K562 (cell line): ENCODE measurements at regions not wholly inside any gene's neighbourhood (a gene's known extent, or its start where the extent isn't known, plus 50 kb on each side); places are given as distances from the start of the nearest gene placed in this dataset.
A peak's percentile ranks its signal among the peaks of the same experiment; 100 is the strongest.

ENCODE experiments used
- CEBPB ChIP-seq: fragments of 450-650 bp; IDR thresholded peaks from 2 replicates; pipeline ENCODE4 v1.6.1; 2016; ENCODE audit warnings: missing genetic modification characterization, missing compliant biosample characterization
- CTCF ChIP-seq, 3 experiments: IDR thresholded peaks in 2 of 3; conservative IDR thresholded peaks in 1 of 3; 2 replicates each; pipeline ENCODE4 v1.5.1; 2011 to 2012; ENCODE audit warnings: low read length in 3 of 3, mild to moderate bottlenecking in 3 of 3, control low read depth in 2 of 3, improper control_type of control experiment in 1 of 3, inconsistent platforms in 1 of 3, low read depth in 1 of 3, mixed read lengths in 1 of 3, moderate library complexity in 1 of 3; ENCODE audit not compliant: insufficient read depth in 2 of 3
- KLF16 ChIP-seq: IDR thresholded peaks from 2 replicates; pipeline ENCODE4 v1.6.1; 2016; ENCODE audit warnings: antibody characterized with exemption
- NFYB ChIP-seq: IDR thresholded peaks from 2 replicates; pipeline ENCODE4 v1.6.1; 2011; ENCODE audit warnings: mild to moderate bottlenecking, moderate library complexity; ENCODE audit not compliant: insufficient read length; ENCODE audit errors: extremely low read depth
- SIN3B ChIP-seq: fragments of 450-650 bp; IDR thresholded peaks from 2 replicates; pipeline ENCODE4 v1.6.1; 2017; ENCODE audit warnings: low read depth, mild to moderate bottlenecking, moderate library complexity
- SMAD4 ChIP-seq: fragments of 250-450 bp; sonication (Bioruptor Pico); conservative IDR thresholded peaks from 2 replicates; pipeline ENCODE4 v1.8.0; 2021; ENCODE audit warnings: inconsistent platforms, mild to moderate bottlenecking, moderate library complexity
- SMC3 ChIP-seq: conservative IDR thresholded peaks from 2 replicates; pipeline ENCODE4 v1.6.1; 2011; ENCODE audit warnings: low read depth, low read length, improper control_type of control experiment; ENCODE audit not compliant: insufficient read depth
- USF1 ChIP-seq: sonication (generic); formaldehyde crosslinking; IDR thresholded peaks from 2 replicates; pipeline ENCODE4 v1.9.0; 2022; ENCODE audit warnings: mild to moderate bottlenecking, missing genetic modification reagents
- ZNF140 ChIP-seq: fragments of 250-450 bp; sonication (Bioruptor Pico); IDR thresholded peaks from 2 replicates; pipeline ENCODE4 v1.8.0; 2021; ENCODE audit warnings: moderate library complexity, mild to moderate bottlenecking, inconsistent platforms
- TF ChIP-seq, protein P1 (sequence below): fragments of 250-450 bp; sonication (Bioruptor Pico); IDR thresholded peaks from 2 replicates; pipeline ENCODE4 v1.8.0; 2021; ENCODE audit warnings: mild to moderate bottlenecking, moderate library complexity
- TF ChIP-seq, protein P2 (sequence below): fragments of 250-450 bp; sonication (Bioruptor Pico); IDR thresholded peaks from 2 replicates; pipeline ENCODE4 v1.4.0; 2020; ENCODE audit warnings: mild to moderate bottlenecking, moderate library complexity
- TF ChIP-seq, protein P3 (sequence below), 2 experiments: fragments of 450-650 bp in 1 of 2; IDR thresholded peaks; 2 replicates each; pipeline ENCODE4 v1.6.1; 2011 to 2017; ENCODE audit warnings: low read depth in 2 of 2, antibody characterized with exemption in 1 of 2, borderline replicate concordance in 1 of 2, low read length in 1 of 2, mild to moderate bottlenecking in 1 of 2, mixed read lengths in 1 of 2; ENCODE audit not compliant: control insufficient read depth in 1 of 2

DNA sequence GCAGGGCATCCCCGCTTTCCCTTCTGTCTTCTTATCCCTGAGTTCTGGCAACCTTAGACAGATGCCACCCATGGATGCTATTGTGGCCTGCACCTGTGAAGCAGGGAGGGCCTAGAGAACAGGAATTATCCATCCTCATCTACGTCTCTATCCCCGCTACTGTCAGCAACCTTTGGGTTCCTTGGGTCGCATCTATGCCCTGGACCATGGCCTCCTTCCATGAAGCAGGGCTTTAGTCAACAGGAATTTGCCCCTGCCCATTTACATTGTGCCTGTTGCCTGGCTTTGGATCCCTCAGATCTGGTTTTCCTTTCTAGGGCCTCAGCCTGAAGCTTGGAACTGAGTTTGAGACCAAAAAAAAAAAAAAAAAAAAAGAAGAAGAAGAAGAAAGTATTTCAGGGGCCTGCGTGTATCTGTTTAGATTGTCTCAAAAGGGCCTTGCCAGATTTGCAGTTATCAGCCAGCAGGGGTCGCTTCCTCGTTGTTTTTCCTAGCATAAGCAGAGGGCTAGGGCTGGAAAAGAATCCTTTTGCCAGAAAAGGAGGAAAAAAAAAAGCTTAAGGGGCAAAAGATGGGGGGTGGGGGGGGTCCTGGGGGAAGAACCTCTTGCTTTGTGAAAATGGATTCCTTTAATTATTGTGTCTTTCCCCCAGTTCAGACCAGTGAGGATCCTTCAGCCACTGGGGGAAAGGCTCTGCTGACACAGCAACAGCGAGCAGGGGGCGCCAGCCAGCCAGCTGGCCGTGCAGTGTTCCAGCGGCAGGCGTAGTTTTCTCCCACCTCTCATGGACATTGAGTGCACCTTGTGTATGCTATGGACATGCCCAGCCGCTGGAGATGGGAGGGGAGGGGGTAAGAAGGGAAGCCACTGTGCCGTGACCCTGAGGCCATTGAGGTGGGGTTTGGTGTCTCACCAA is 65.7 kb upstream of the ALDH1L1 start:
- TF ChIP-seq, protein P1, sequence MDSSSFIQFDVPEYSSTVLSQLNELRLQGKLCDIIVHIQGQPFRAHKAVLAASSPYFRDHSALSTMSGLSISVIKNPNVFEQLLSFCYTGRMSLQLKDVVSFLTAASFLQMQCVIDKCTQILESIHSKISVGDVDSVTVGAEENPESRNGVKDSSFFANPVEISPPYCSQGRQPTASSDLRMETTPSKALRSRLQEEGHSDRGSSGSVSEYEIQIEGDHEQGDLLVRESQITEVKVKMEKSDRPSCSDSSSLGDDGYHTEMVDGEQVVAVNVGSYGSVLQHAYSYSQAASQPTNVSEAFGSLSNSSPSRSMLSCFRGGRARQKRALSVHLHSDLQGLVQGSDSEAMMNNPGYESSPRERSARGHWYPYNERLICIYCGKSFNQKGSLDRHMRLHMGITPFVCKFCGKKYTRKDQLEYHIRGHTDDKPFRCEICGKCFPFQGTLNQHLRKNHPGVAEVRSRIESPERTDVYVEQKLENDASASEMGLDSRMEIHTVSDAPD (CRISPR knock-in tag) = no peak
- TF ChIP-seq, protein P2, sequence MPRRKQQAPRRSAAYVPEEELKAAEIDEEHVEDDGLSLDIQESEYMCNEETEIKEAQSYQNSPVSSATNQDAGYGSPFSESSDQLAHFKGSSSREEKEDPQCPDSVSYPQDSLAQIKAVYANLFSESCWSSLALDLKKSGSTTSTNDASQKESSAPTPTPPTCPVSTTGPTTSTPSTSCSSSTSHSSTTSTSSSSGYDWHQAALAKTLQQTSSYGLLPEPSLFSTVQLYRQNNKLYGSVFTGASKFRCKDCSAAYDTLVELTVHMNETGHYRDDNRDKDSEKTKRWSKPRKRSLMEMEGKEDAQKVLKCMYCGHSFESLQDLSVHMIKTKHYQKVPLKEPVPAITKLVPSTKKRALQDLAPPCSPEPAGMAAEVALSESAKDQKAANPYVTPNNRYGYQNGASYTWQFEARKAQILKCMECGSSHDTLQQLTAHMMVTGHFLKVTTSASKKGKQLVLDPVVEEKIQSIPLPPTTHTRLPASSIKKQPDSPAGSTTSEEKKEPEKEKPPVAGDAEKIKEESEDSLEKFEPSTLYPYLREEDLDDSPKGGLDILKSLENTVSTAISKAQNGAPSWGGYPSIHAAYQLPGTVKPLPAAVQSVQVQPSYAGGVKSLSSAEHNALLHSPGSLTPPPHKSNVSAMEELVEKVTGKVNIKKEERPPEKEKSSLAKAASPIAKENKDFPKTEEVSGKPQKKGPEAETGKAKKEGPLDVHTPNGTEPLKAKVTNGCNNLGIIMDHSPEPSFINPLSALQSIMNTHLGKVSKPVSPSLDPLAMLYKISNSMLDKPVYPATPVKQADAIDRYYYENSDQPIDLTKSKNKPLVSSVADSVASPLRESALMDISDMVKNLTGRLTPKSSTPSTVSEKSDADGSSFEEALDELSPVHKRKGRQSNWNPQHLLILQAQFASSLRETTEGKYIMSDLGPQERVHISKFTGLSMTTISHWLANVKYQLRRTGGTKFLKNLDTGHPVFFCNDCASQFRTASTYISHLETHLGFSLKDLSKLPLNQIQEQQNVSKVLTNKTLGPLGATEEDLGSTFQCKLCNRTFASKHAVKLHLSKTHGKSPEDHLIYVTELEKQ (CRISPR knock-in tag) = no peak
- no peak for TF ChIP-seq KLF16
- TF ChIP-seq, protein P3, sequence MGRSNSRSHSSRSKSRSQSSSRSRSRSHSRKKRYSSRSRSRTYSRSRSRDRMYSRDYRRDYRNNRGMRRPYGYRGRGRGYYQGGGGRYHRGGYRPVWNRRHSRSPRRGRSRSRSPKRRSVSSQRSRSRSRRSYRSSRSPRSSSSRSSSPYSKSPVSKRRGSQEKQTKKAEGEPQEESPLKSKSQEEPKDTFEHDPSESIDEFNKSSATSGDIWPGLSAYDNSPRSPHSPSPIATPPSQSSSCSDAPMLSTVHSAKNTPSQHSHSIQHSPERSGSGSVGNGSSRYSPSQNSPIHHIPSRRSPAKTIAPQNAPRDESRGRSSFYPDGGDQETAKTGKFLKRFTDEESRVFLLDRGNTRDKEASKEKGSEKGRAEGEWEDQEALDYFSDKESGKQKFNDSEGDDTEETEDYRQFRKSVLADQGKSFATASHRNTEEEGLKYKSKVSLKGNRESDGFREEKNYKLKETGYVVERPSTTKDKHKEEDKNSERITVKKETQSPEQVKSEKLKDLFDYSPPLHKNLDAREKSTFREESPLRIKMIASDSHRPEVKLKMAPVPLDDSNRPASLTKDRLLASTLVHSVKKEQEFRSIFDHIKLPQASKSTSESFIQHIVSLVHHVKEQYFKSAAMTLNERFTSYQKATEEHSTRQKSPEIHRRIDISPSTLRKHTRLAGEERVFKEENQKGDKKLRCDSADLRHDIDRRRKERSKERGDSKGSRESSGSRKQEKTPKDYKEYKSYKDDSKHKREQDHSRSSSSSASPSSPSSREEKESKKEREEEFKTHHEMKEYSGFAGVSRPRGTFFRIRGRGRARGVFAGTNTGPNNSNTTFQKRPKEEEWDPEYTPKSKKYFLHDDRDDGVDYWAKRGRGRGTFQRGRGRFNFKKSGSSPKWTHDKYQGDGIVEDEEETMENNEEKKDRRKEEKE (IDR thresholded peaks at IDR 0.05; ENCODE audit: borderline replicate concordance in 1 of 2, control insufficient read depth in 1 of 2, low read depth in 2 of 2, low read length in 1 of 2) = no peak
- TF ChIP-seq CTCF (IDR thresholded peaks at IDR 0.05 in 2 of 3, conservative IDR thresholded peaks at IDR 0.05 in 1 of 3; ENCODE audit: insufficient read depth in 2 of 3, low read depth in 1 of 3, low read length in 3 of 3) = peak; percentile 41 to 81 (median 42); a peak in 5 of 6 replicates
- no peak for TF ChIP-seq SMAD4 (CRISPR knock-in tag)
- no peak for TF ChIP-seq ZNF140 (CRISPR knock-in tag)
- no peak for TF ChIP-seq USF1
- TF ChIP-seq CEBPB = no peak
- no peak for TF ChIP-seq SIN3B
- no peak for TF ChIP-seq NFYB
- no peak for TF ChIP-seq SMC3
